Neutrophil (primary cell): ENCODE measurements at regions not wholly inside any gene's neighbourhood (a gene's known extent, or its start where the extent isn't known, plus 50 kb on each side); places are given as distances from the start of the nearest gene placed in this dataset.
"Not testable (repeated sequence)": the region's sequence is repeated elsewhere in the genome, so short reads cannot be mapped to it uniquely, and the experiment has no call there.

ENCODE experiments used
- H3K27ac ChIP-seq: fragments of 200-600 bp; sonication (generic); 2 replicates; pipeline ENCODE4 v1.5.1; 2016; ENCODE audit warnings: mild to moderate bottlenecking, moderate library complexity
- H3K27me3 ChIP-seq: fragments of 200-600 bp; sonication (generic); 2 replicates; pipeline ENCODE4 v1.6.0; 2016; ENCODE audit warnings: mild to moderate bottlenecking
- H3K36me3 ChIP-seq: fragments of 200-600 bp; sonication (generic); 2 replicates; pipeline ENCODE4 v1.5.1; 2017
- H3K4me1 ChIP-seq, 2 experiments: fragments of 200-600 bp in 1 of 2; sonication (generic) in 1 of 2; 1 replicate in 1 of 2; 2 replicates in 1 of 2; pipeline versions ENCODE4 v1.5.1 to v1.6.1; 2013 to 2016; ENCODE audit warnings: low read depth in 1 of 2, low read length in 1 of 2, mild to moderate bottlenecking in 1 of 2, moderate library complexity in 1 of 2; ENCODE audit not compliant: control insufficient read depth in 1 of 2, insufficient read depth in 1 of 2
- H3K4me3 ChIP-seq, 2 experiments: fragments of 200-600 bp in 1 of 2; sonication (generic) in 1 of 2; 1 replicate in 1 of 2; 2 replicates in 1 of 2; pipeline ENCODE4 v1.5.1; 2013 to 2016; ENCODE audit warnings: low read depth in 1 of 2, low read length in 1 of 2, mild to moderate bottlenecking in 1 of 2, moderate library complexity in 1 of 2
- H3K9me3 ChIP-seq: fragments of 200-600 bp; sonication (generic); 2 replicates; pipeline ENCODE4 v1.5.1; 2016
- TF ChIP-seq, protein P1 (sequence below): fragments of 200-600 bp; sonication (generic); IDR thresholded peaks from 2 replicates; pipeline ENCODE4 v1.5.1; 2016; ENCODE audit warnings: antibody characterized with exemption

DNA sequence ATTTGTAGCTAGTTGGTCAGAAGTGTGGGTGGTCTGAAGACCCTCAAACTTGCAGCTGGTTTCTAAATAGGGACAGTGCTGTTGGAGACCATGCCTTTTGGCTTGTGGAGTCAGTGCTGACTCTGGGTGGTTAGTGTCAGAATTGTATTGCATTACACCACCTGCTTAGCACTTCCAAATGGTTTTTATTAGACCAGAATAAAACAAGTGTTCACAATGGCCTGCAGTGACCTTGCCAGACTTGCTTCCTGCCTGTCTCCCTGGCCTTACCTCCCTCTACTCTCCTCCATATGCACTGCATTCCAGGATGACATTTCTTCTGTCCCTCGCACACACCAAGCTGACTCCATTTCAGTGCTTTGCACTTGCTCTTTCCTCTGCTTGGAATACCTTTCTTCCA is 72.7 kb upstream of the CNIH3 start:
- Histone ChIP-seq H3K4me1 (no peaks in the 10 kb centered on the region), H3K27me3 (no peaks in the 10 kb centered on the region), H3K36me3 (no peaks in the 10 kb centered on the region), H3K27ac (no peak overlapping the region), H3K9me3 (no peaks in the 10 kb centered on the region), H3K4me3 (no peak overlapping the region)
- TF ChIP-seq, protein P1, sequence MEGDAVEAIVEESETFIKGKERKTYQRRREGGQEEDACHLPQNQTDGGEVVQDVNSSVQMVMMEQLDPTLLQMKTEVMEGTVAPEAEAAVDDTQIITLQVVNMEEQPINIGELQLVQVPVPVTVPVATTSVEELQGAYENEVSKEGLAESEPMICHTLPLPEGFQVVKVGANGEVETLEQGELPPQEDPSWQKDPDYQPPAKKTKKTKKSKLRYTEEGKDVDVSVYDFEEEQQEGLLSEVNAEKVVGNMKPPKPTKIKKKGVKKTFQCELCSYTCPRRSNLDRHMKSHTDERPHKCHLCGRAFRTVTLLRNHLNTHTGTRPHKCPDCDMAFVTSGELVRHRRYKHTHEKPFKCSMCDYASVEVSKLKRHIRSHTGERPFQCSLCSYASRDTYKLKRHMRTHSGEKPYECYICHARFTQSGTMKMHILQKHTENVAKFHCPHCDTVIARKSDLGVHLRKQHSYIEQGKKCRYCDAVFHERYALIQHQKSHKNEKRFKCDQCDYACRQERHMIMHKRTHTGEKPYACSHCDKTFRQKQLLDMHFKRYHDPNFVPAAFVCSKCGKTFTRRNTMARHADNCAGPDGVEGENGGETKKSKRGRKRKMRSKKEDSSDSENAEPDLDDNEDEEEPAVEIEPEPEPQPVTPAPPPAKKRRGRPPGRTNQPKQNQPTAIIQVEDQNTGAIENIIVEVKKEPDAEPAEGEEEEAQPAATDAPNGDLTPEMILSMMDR, result no peak

DNA sequence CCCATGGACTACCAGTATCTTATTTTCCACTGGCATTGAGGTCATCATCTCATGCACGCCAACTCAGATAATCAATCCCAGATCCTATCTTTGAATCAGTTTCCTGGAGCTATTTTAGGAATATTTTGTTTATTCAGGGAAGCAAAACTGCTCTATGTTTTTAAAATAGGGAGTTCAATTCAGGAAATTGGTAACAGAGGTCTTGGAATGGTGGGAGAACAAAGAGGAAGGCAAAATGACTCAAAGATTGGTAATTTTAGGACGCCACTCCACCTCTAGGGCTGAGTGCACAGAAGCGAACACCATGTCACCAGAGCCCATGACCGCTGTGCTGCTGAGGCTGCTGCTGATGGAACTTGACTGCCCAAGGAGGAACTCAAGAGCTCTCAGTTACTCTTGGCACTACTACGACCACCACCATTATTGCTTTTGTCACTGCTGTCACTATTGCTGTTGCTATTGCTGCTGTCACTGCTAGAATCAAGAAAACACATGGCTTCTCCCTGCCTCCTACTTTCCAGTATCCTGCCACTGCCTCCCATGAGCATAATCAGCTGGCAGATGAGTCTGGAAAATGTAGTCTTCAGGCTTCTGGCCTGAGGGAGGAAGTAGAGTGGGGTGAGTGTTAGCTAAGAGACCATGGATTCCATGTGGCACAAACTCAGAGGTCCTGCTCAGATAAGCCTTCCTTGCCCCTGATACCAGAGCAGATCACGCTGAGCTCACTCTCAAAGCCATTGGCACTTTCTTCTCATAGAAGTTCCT is 71.6 kb upstream of the CNIH3 start:
- Histone ChIP-seq H3K27me3 (no peaks in the 10 kb centered on the region), H3K27ac (no peak overlapping the region), H3K4me3 (no peak overlapping the region), H3K9me3 (no peaks in the 10 kb centered on the region), H3K36me3 (no peaks in the 10 kb centered on the region), H3K4me1 (no peaks in the 10 kb centered on the region)
- TF ChIP-seq, protein P1, result no peak

DNA sequence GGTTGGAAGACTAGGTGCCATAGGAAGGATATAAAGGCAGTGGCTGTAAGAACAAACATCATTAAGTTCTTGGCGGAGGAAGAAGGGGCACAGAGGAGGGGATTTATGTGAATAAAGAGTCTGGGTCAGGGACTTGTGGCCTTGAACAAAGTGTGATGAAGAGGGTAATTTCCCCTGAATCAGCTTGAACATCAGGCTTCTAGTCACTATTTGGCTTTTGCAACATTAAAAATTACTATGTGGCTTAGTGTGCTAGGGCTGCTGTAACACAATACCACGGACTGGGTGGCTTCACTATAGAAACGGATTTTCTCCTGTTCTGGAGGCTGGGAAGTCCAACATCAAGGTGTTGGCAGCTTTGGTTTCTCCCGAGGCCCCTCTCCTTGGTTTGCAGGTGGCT is 70.5 kb upstream of the CNIH3 start:
- H3K36me3 ChIP-seq, result no peaks in the 10 kb centered on the region
- H3K27me3 ChIP-seq, result no peaks in the 10 kb centered on the region
- H3K27ac ChIP-seq, result no peak overlapping the region
- no peak overlapping the region for H3K4me3 ChIP-seq
- no peaks in the 10 kb centered on the region for H3K4me1 ChIP-seq
- H3K9me3 ChIP-seq, result no peaks in the 10 kb centered on the region
- TF ChIP-seq, protein P1, result no peak

DNA sequence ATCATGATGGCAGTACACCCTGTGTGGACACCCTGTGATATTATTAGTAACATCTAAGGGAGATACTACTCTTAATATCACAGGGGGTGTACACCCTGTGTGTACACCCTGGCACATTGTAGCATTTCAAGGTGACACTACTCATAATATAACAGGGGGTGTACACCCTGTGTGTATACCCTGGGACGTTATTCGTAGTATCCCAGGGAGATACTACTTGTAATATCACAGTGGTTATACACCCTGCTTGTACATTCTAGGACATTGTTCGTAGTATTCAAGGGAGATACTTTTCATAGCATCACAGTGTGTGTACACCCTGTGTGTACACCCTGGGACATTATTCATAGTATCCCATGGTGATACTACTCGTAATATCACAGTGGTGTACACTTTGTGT is 67.4 kb upstream of the CNIH3 start:
- Histone ChIP-seq H3K9me3 (no peaks in the 10 kb centered on the region), H3K4me3 (no peak overlapping the region), H3K36me3 (no peaks in the 10 kb centered on the region), H3K4me1 (no peaks in the 10 kb centered on the region), H3K27me3 (no peaks in the 10 kb centered on the region), H3K27ac (no peak overlapping the region)
- TF ChIP-seq, protein P1, result no peak

DNA sequence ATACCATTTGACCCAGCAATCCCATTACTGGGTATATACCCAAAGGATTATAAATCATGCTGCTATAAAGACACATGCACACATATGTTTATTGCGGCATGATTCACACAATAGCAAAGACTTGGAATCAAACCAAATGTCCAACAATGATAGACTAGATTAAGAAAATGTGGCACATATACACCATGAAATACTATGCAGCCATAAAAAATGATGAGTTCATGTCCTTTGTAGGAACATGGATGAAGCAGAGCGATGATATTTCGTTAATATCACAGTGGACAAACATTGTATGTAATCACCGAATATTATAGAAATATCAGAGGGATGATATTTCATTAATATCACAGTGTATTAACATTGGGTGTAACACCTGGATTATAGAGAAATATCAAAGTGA is 64.9 kb upstream of the CNIH3 start:
- not testable (repeated sequence) for H3K27me3 ChIP-seq, H3K36me3 ChIP-seq, H3K4me3 ChIP-seq, H3K4me1 ChIP-seq, H3K9me3 ChIP-seq, H3K27ac ChIP-seq

DNA sequence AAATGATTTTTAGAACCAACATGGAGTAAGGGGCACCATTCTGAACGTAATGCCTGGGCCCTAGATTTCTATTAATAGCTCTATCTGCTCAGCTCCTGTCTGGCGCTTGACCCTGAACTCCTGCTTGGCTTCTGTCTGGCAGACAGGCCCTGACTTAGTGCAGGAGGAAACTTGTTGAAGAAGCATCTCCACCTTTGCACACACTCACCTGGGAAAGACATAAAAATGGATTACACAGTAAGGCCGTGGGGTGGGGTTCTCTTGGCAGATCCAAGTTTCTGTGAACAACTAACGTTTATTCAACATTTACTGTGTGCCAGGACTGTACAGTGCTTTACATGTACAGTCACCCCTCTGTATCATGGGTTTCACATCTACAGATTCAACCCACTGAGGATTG is 62.1 kb upstream of the CNIH3 start:
- no peaks in the 10 kb centered on the region for H3K4me1 ChIP-seq
- H3K4me3 ChIP-seq, result no peak overlapping the region
- no peaks in the 10 kb centered on the region for H3K36me3 ChIP-seq
- TF ChIP-seq, protein P1, result no peak
- no peaks in the 10 kb centered on the region for H3K27me3 ChIP-seq
- H3K27ac ChIP-seq, result no peak overlapping the region
- no peaks in the 10 kb centered on the region for H3K9me3 ChIP-seq
